PC-3 (cell line): ENCODE measurements at regions not wholly inside any gene's neighbourhood (a gene's known extent, or its start where the extent isn't known, plus 50 kb on each side); places are given as distances from the start of the nearest gene placed in this dataset.

ENCODE experiments used
- ATAC-seq: fragments of 200-7000 bp; cut with Tn5 transposase; 2 replicates; pipeline ENCODE4 v1.9.1; 2020; ENCODE audit warnings: mild to moderate bottlenecking, moderate library complexity
- BruUV-seq: library from RNA; stranded (reverse); fragments of 400-500 nt; replicated peaks from 2 replicates; lab custom pipeline; 2021; lab: Mats Ljungman, UMichigan
- CTCF ChIA-PET: fragments of 300-600 bp; sonication (Branson Sonifier 250); formaldehyde crosslinking; loops from one replicate; lab custom pipeline; 2022; ENCODE audit warnings: antibody characterized with exemption; lab: Charles Lee
- POLR2A ChIA-PET: fragments of 300-600 bp; sonication (Branson Sonifier 250); formaldehyde crosslinking; loops from one replicate; lab custom pipeline; 2022; ENCODE audit warnings: antibody characterized with exemption; ENCODE audit not compliant: unreplicated experiment; lab: Charles Lee
- DNase-seq: peaks from one replicate; pipeline ENCODE4 v3.0.0-alpha.2; 2015
- H2AFZ ChIP-seq: fragments of 300-600 bp; sonication (generic); 2 replicates; pipeline ENCODE4 v1.6.0; 2016; ENCODE audit warnings: antibody characterized with exemption, low read length
- H3F3A ChIP-seq: fragments of 300-600 bp; sonication (generic); one replicate; pipeline ENCODE4 v1.6.0; 2017; ENCODE audit warnings: antibody characterized with exemption, low read length, control low read depth, mild to moderate bottlenecking; ENCODE audit not compliant: unreplicated experiment
- H3K27ac ChIP-seq: fragments of 300-600 bp; sonication (generic); 2 replicates; pipeline ENCODE4 v1.5.1; 2016; ENCODE audit warnings: mild to moderate bottlenecking, low read length
- H3K27me3 ChIP-seq: fragments of 300-600 bp; sonication (generic); 2 replicates; pipeline ENCODE4 v1.6.1; 2016; ENCODE audit warnings: low read length, mixed read lengths
- H3K36me3 ChIP-seq: fragments of 300-600 bp; sonication (generic); 2 replicates; pipeline ENCODE4 v1.6.1; 2016; ENCODE audit warnings: low read depth, mixed run types, low read length, mixed read lengths
- H3K4me1 ChIP-seq: fragments of 300-600 bp; sonication (generic); 2 replicates; pipeline ENCODE4 v1.5.1; 2016; ENCODE audit warnings: low read length; ENCODE audit not compliant: insufficient read depth
- H3K4me2 ChIP-seq: fragments of 300-600 bp; sonication (generic); 2 replicates; pipeline ENCODE4 v1.6.0; 2016; ENCODE audit warnings: low read length
- H3K4me3 ChIP-seq: fragments of 300-600 bp; sonication (generic); 2 replicates; pipeline ENCODE4 v1.5.1; 2016; ENCODE audit warnings: mild to moderate bottlenecking, low read length, mixed read lengths
- H3K79me2 ChIP-seq: fragments of 300-600 bp; sonication (generic); 2 replicates; pipeline ENCODE4 v1.6.1; 2017; ENCODE audit warnings: low read length, mixed read lengths
- H3K9ac ChIP-seq: fragments of 300-600 bp; sonication (generic); 2 replicates; pipeline ENCODE4 v1.6.0; 2016; ENCODE audit warnings: mild to moderate bottlenecking, low read length
- H3K9me2 ChIP-seq: fragments of 300-600 bp; sonication (generic); replicated peaks from 2 replicates; pipeline ENCODE4 v1.6.1; 2016; ENCODE audit warnings: mixed run types, low read length, mixed read lengths
- H3K9me3 ChIP-seq: fragments of 300-600 bp; sonication (generic); 2 replicates; pipeline ENCODE4 v1.6.1; 2016; ENCODE audit warnings: low read length, mixed read lengths
- H4K20me1 ChIP-seq: fragments of 300-600 bp; sonication (generic); 2 replicates; pipeline ENCODE4 v1.6.1; 2016; ENCODE audit warnings: low read length, mixed read lengths
- EZH2 ChIP-seq: fragments of 300-600 bp; sonication (generic); IDR thresholded peaks from one replicate; pipeline ENCODE4 v1.6.1; 2017; ENCODE audit warnings: antibody characterized with exemption, mild to moderate bottlenecking, low read length; ENCODE audit not compliant: unreplicated experiment
- EZH2phosphoT487 ChIP-seq: fragments of 300-600 bp; sonication (generic); IDR thresholded peaks from 2 replicates; pipeline ENCODE4 v1.6.1; 2018; ENCODE audit warnings: mild to moderate bottlenecking, antibody characterized with exemption, low read length, borderline replicate concordance
- intact Hi-C: fragments of 100-400 bp; cut with micrococcal nuclease; formaldehyde crosslinking; loops from 2 replicates; pipeline ENCODE4 v1.9.0; 2023
- TF ChIP-seq, protein P1 (sequence below): fragments of 300-600 bp; sonication (generic); conservative IDR thresholded peaks from 2 replicates; pipeline ENCODE4 v1.5.1; 2017; ENCODE audit warnings: antibody characterized with exemption, low read depth, mild to moderate bottlenecking, low read length

DNA sequence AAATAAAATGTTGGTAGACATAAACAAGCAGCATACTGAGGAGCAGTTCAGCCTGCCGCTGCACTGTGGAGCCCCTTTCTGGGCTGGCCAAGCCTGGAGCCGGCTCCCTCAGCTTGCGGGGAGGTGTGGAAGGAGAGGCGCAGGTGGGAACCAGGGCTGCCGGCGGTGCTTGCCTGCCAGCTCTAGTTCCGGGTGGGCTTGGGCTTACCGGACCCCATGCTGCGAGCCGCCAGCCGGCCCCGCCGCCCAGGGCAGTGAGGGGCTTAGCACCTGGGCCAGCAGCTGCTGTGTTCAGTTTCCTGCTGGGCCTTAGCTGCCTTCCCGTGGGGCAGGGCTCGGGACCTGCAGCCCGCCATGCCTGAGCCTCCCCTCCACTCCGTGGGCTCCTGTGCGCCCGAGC, 672.9 kb upstream of the POM121L12 start:
- Histone ChIP-seq H3K27ac (no peak overlapping the region), H4K20me1 (no peaks in the 10 kb centered on the region), H3K27me3 (no peaks in the 10 kb centered on the region), H3K9me2 (no peaks in the 10 kb centered on the region), H3K4me2 (no peak overlapping the region), H3F3A (no peaks in the 10 kb centered on the region), H3K4me1 (no peaks in the 10 kb centered on the region), H3K4me3 (no peak overlapping the region), H3K9ac (no peak overlapping the region), H2AFZ (no peak overlapping the region), H3K9me3 (no peaks in the 10 kb centered on the region), H3K36me3 (no peaks in the 10 kb centered on the region), H3K79me2 (no peaks in the 10 kb centered on the region)
- no peak for DNase-seq
- TF ChIP-seq EZH2phosphoT487 (no peak), EZH2 (no peak)
- TF ChIP-seq, protein P1, sequence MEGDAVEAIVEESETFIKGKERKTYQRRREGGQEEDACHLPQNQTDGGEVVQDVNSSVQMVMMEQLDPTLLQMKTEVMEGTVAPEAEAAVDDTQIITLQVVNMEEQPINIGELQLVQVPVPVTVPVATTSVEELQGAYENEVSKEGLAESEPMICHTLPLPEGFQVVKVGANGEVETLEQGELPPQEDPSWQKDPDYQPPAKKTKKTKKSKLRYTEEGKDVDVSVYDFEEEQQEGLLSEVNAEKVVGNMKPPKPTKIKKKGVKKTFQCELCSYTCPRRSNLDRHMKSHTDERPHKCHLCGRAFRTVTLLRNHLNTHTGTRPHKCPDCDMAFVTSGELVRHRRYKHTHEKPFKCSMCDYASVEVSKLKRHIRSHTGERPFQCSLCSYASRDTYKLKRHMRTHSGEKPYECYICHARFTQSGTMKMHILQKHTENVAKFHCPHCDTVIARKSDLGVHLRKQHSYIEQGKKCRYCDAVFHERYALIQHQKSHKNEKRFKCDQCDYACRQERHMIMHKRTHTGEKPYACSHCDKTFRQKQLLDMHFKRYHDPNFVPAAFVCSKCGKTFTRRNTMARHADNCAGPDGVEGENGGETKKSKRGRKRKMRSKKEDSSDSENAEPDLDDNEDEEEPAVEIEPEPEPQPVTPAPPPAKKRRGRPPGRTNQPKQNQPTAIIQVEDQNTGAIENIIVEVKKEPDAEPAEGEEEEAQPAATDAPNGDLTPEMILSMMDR = no peak
- BruUV-seq = no TSS peak
- CTCF ChIA-PET = no interaction called here
- POLR2A ChIA-PET = no interaction called here
- no peak for ATAC-seq
- intact Hi-C loops = no loop called here

DNA sequence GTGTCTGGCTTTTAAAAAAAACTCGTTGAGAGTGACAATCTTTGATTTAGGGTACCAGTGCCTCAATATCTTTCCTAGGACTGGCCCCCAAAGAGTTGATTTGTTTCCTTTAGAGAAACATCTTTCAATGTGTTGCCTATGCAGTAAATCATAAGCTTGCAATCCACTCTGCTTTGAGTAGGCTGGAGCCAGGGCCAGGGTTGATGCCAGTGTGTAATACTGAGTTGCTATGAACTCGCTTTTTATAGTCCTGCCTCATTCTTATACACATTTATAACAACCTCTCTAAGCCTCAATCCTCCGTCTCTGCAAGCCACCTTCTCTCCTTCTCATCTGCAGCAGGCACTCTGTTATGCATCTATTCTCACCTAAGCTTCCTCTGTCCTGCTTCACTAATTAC, 674.9 kb upstream of the POM121L12 start:
- BruUV-seq = no TSS peak
- ChIA-PET CTCF (no interaction called here), POLR2A (no interaction called here)
- no peaks in the 10 kb centered on the region for H3K9me2 ChIP-seq
- H3K9me3 ChIP-seq = no peaks in the 10 kb centered on the region
- H3K4me2 ChIP-seq = no peak overlapping the region
- TF ChIP-seq EZH2phosphoT487 = no peak
- TF ChIP-seq EZH2 = no peak
- TF ChIP-seq, protein P1 = no peak
- H3K4me3 ChIP-seq = no peak overlapping the region
- H3K27me3 ChIP-seq = no peaks in the 10 kb centered on the region
- intact Hi-C loops = no loop called here
- DNase-seq = no peak
- no peaks in the 10 kb centered on the region for H3K36me3 ChIP-seq
- H3F3A ChIP-seq = no peaks in the 10 kb centered on the region
- H2AFZ ChIP-seq = no peak overlapping the region
- H4K20me1 ChIP-seq = no peaks in the 10 kb centered on the region
- no peak overlapping the region for H3K27ac ChIP-seq
- H3K4me1 ChIP-seq = no peaks in the 10 kb centered on the region
- ATAC-seq = no peak
- H3K9ac ChIP-seq = no peak overlapping the region
- H3K79me2 ChIP-seq = no peaks in the 10 kb centered on the region

DNA sequence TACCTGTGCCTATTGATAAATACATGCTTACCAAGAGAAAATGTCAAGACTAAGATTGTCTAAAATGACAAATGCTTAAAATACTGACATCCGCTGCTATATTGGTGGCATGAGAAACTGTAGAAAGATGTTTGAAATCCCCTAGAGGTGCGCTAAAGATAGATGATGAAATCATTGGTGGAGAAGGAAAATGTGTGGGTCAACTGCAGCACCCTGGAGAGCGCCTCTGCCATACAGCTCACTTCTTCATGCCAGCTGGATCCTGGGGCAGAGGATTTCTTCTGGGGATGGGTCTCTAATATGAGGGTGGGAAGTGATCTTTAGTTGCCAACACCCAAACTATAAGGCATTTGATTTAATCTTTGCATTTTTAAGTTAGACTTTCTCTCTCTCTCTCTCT, 680.4 kb upstream of the POM121L12 start:
- BruUV-seq = no TSS peak
- H3K9me3 ChIP-seq = no peaks in the 10 kb centered on the region
- H3F3A ChIP-seq = no peaks in the 10 kb centered on the region
- H3K79me2 ChIP-seq = no peaks in the 10 kb centered on the region
- H3K27me3 ChIP-seq = no peaks in the 10 kb centered on the region
- no peaks in the 10 kb centered on the region for H4K20me1 ChIP-seq
- ChIA-PET CTCF (no interaction called here), POLR2A (no interaction called here)
- intact Hi-C loops = no loop called here
- H3K27ac ChIP-seq = no peak overlapping the region
- H3K4me3 ChIP-seq = no peak overlapping the region
- TF ChIP-seq EZH2 = no peak
- TF ChIP-seq EZH2phosphoT487 = no peak
- TF ChIP-seq, protein P1 = no peak
- ATAC-seq (no peak), DNase-seq (no peak)
- H3K9me2 ChIP-seq = no peaks in the 10 kb centered on the region
- no peak overlapping the region for H3K9ac ChIP-seq
- no peak overlapping the region for H2AFZ ChIP-seq
- H3K36me3 ChIP-seq = no peaks in the 10 kb centered on the region
- H3K4me1 ChIP-seq = no peaks in the 10 kb centered on the region
- H3K4me2 ChIP-seq = no peak overlapping the region
